H1 (cell line): ENCODE measurements at regions not wholly inside any gene's neighbourhood (a gene's known extent, or its start where the extent isn't known, plus 50 kb on each side); places are given as distances from the start of the nearest gene placed in this dataset.

Experiments
- CTCF ChIA-PET: fragments of 300-600 bp; sonication (Branson Sonifier 250); formaldehyde crosslinking; loops from one replicate; lab custom pipeline; 2021; ENCODE audit not compliant: partially characterized antibody; lab: Charles Lee
- POLR2A ChIA-PET: fragments of 300-600 bp; sonication (Branson Sonifier 250); formaldehyde crosslinking; loops from one replicate; lab custom pipeline; 2021; ENCODE audit warnings: inconsistent platforms; ENCODE audit not compliant: partially characterized antibody; lab: Charles Lee
- DNase-seq, 2 experiments: peaks; one replicate each; pipeline versions ENCODE4 v3.0.0 to v3.0.0-alpha.2; 2010 to 2022; ENCODE audit warnings: low spot score in 2 of 2, low read depth in 1 of 2, mixed read lengths in 1 of 2
- FAIRE-seq: peaks from 2 replicates; lab custom pipeline; 2011; peaks lifted over from hg19 to GRCh38; lab: Jason Lieb, UNC
- H2AFZ ChIP-seq: 2 replicates; pipeline ENCODE4 v1.8.1; 2012; ENCODE audit warnings: low read length, inconsistent platforms
- H2AK5ac ChIP-seq: 2 replicates; pipeline ENCODE4 v1.6.1; 2013; ENCODE audit warnings: low read depth, low read length
- H2BK120ac ChIP-seq: replicated peaks from 2 replicates; pipeline ENCODE3; 2013; ENCODE audit warnings: low read depth, low read length, inconsistent platforms
- H2BK12ac ChIP-seq: 2 replicates; pipeline ENCODE4 v1.6.1; 2013; ENCODE audit warnings: low read depth, low read length
- H2BK15ac ChIP-seq: 2 replicates; pipeline ENCODE4 v1.6.1; 2013; ENCODE audit warnings: low read length
- H2BK20ac ChIP-seq: 2 replicates; pipeline ENCODE4 v1.6.1; 2013; ENCODE audit warnings: low read length
- H2BK5ac ChIP-seq: 2 replicates; pipeline ENCODE4 v1.6.1; 2013; ENCODE audit warnings: low read depth, low read length
- H3K14ac ChIP-seq: 2 replicates; pipeline ENCODE4 v1.6.1; 2013; ENCODE audit warnings: inconsistent platforms; ENCODE audit not compliant: insufficient read length
- H3K18ac ChIP-seq: 2 replicates; pipeline ENCODE4 v1.6.1; 2013; ENCODE audit warnings: low read length; ENCODE audit errors: extremely low read depth
- H3K23ac ChIP-seq: 2 replicates; pipeline ENCODE4 v1.6.1; 2013; ENCODE audit warnings: inconsistent platforms; ENCODE audit not compliant: insufficient read length
- H3K23me2 ChIP-seq: 2 replicates; pipeline ENCODE4 v1.6.1; 2013; ENCODE audit warnings: low read depth, low read length
- H3K27ac ChIP-seq: 2 replicates; pipeline ENCODE4 v1.6.1; 2011; ENCODE audit warnings: low read depth, low read length, inconsistent platforms
- H3K27me3 ChIP-seq, 4 experiments: replicated peaks in 1 of 4; 1 replicate in 1 of 4; 2 replicates in 3 of 4; pipeline versions ENCODE4 v1.6.1 to v1.8.1; 2011 to 2013; ENCODE audit warnings: low read length in 3 of 4, mild to moderate bottlenecking in 3 of 4, inconsistent platforms in 2 of 4, mixed read lengths in 2 of 4, moderate library complexity in 1 of 4; ENCODE audit not compliant: control insufficient read depth in 3 of 4, insufficient read depth in 3 of 4; ENCODE audit errors: extremely low read depth in 1 of 4
- H3K36me3 ChIP-seq, 4 experiments: 2 replicates each; pipeline versions ENCODE4 v1.6.1 to v1.8.1; 2011 to 2013; ENCODE audit warnings: mild to moderate bottlenecking in 4 of 4, low read length in 3 of 4, moderate library complexity in 2 of 4, control low read depth in 1 of 4, inconsistent platforms in 1 of 4; ENCODE audit not compliant: insufficient read depth in 4 of 4, control insufficient read depth in 2 of 4
- H3K4ac ChIP-seq: replicated peaks from 2 replicates; pipeline ENCODE3; 2013; ENCODE audit warnings: low read length, low read depth, mixed read lengths, inconsistent platforms; ENCODE audit not compliant: insufficient read length
- H3K4me1 ChIP-seq, 4 experiments: replicated peaks in 1 of 4; 1 replicate in 1 of 4; 2 replicates in 3 of 4; pipeline versions ENCODE4 v1.6.1 to v1.8.1; 2011 to 2013; ENCODE audit warnings: low read length in 3 of 4, inconsistent platforms in 2 of 4, mixed read lengths in 1 of 4; ENCODE audit not compliant: insufficient read depth in 4 of 4, control insufficient read depth in 3 of 4
- H3K4me2 ChIP-seq, 2 experiments: 2 replicates each; pipeline versions ENCODE4 v1.6.1 to v1.8.1; 2011 to 2013; ENCODE audit warnings: low read depth in 2 of 2, low read length in 2 of 2, control low read depth in 1 of 2, inconsistent platforms in 1 of 2, mild to moderate bottlenecking in 1 of 2; ENCODE audit not compliant: insufficient read depth in 1 of 2
- H3K4me3 ChIP-seq, 4 experiments: fragments of 200-600, 300-600 bp in 1 of 4; sonication (generic), shearing (Covaris generic), sonication (Bioruptor Twin) in 1 of 4; 2 replicates each; pipeline versions ENCODE4 v1.5.1 to v1.8.1; 2011 to 2016; ENCODE audit warnings: low read length in 4 of 4, low read depth in 3 of 4, control low read depth in 2 of 4, inconsistent platforms in 2 of 4, mild to moderate bottlenecking in 2 of 4, mixed read lengths in 1 of 4, moderate library complexity in 1 of 4; ENCODE audit not compliant: insufficient read depth in 2 of 4; ENCODE audit errors: extremely low read depth in 1 of 4
- H3K56ac ChIP-seq: replicated peaks from 2 replicates; pipeline ENCODE3; 2013; ENCODE audit warnings: low read depth, mild to moderate bottlenecking, mixed read lengths, low read length, inconsistent platforms; ENCODE audit not compliant: insufficient read length
- H3K79me1 ChIP-seq: 2 replicates; pipeline ENCODE4 v1.6.1; 2013; ENCODE audit warnings: low read depth, low read length, control low read depth
- H3K79me2 ChIP-seq, 2 experiments: 2 replicates each; pipeline versions ENCODE4 v1.6.1 to v1.8.1; 2012 to 2013; ENCODE audit warnings: low read length in 2 of 2, mild to moderate bottlenecking in 2 of 2, inconsistent platforms in 1 of 2; ENCODE audit not compliant: insufficient read depth in 2 of 2, control insufficient read depth in 1 of 2
- H3K9ac ChIP-seq, 4 experiments: replicated peaks in 1 of 4; 1 replicate in 1 of 4; 2 replicates in 3 of 4; pipeline versions ENCODE4 v1.6.1 to v1.8.1; 2011 to 2013; ENCODE audit warnings: low read depth in 3 of 4, low read length in 3 of 4, control low read depth in 2 of 4, mild to moderate bottlenecking in 2 of 4, moderate library complexity in 2 of 4, inconsistent platforms in 1 of 4; ENCODE audit errors: extremely low read depth in 1 of 4
- H3K9me3 ChIP-seq, 2 experiments: 2 replicates each; pipeline versions ENCODE4 v1.6.1 to v1.8.1; 2012 to 2013; ENCODE audit warnings: mild to moderate bottlenecking in 2 of 2, moderate library complexity in 2 of 2, control low read depth in 1 of 2, inconsistent platforms in 1 of 2, low read depth in 1 of 2, low read length in 1 of 2, mixed read lengths in 1 of 2; ENCODE audit not compliant: insufficient read depth in 2 of 2
- H4K20me1 ChIP-seq, 2 experiments: replicated peaks in 1 of 2; 2 replicates each; pipeline versions ENCODE3 to v1.8.1; 2011 to 2013; ENCODE audit warnings: inconsistent platforms in 2 of 2, low read length in 2 of 2, mild to moderate bottlenecking in 1 of 2; ENCODE audit not compliant: insufficient read depth in 2 of 2, control insufficient read depth in 1 of 2
- H4K5ac ChIP-seq: 2 replicates; pipeline ENCODE4 v1.6.1; 2013; ENCODE audit warnings: low read length, low read depth, mixed read lengths, inconsistent platforms; ENCODE audit not compliant: insufficient read length
- H4K8ac ChIP-seq: 2 replicates; pipeline ENCODE4 v1.8.0; 2013; ENCODE audit warnings: mild to moderate bottlenecking, moderate library complexity, low read length, inconsistent platforms; ENCODE audit not compliant: insufficient read depth; ENCODE audit errors: extremely low read depth
- H4K91ac ChIP-seq: replicated peaks from 2 replicates; pipeline ENCODE3; 2013; ENCODE audit warnings: low read length, mixed read lengths, inconsistent platforms; ENCODE audit not compliant: insufficient read length
- HDAC2 ChIP-seq, 2 experiments: fragments of 300-600 bp in 1 of 2; sonication (generic) in 1 of 2; IDR thresholded peaks; 2 replicates each; pipeline ENCODE4 v1.6.1; 2011 to 2012; ENCODE audit warnings: low read depth in 2 of 2, low read length in 2 of 2, mild to moderate bottlenecking in 2 of 2, moderate library complexity in 2 of 2, borderline replicate concordance in 1 of 2, inconsistent platforms in 1 of 2
- WGBS, 2 experiments: shearing (Covaris generic) in 1 of 2; methylation state at CpG; one replicate each; pipeline versions ENCODE4 v1.1.6 to v1.1.7; 2013 to 2015; ENCODE audit warnings: low lambda C conversion rate in 2 of 2, mixed read lengths in 2 of 2, inconsistent platforms in 1 of 2, low coverage in 1 of 2, missing lambda C conversion rate in 1 of 2; ENCODE audit not compliant: insufficient replicate concordance in 2 of 2, insufficient coverage in 1 of 2, insufficient read length in 1 of 2; ENCODE audit errors: extremely low coverage in 1 of 2, missing lambda C conversion rate in 1 of 2; 5-methylcytosine and 5-hydroxymethylcytosine counted together

DNA sequence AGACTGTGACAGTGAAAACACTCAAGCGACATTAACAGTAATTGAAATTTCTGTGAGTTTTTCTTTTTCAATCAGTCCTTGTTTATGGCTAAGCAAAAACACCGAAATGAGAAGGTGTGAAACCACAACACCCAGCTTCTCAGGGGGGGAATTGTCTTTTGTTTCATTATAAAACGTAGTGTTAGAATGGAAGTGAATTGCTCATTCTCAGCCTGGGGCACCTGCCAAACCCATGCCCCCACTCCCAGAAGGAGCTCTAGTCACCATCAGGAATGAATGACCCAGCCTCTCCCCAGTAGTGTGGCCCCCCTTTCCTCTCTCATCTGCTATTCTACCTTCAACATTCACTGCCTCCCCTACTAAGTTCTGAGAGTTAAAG lies 185.8 kb upstream of the CFAP20DC start:
- no peak overlapping the region for H3K4me3 ChIP-seq
- H3K4me1 ChIP-seq = no peaks in the 10 kb centered on the region
- H3K27ac ChIP-seq = no peak overlapping the region
- CTCF ChIA-PET = interaction anchor here (1.0 to 1.9 kb wide), 2 partner anchors 23 to 91 kb away, joined by 4 read pairs; no protein-coding TSS in a partner anchor
- H3K36me3 ChIP-seq = no peaks in the 10 kb centered on the region
- H3K23ac ChIP-seq = no peak overlapping the region
- H2BK15ac ChIP-seq = no peak overlapping the region
- no peak overlapping the region for H3K56ac ChIP-seq
- H2BK12ac ChIP-seq = no peak overlapping the region
- H2BK120ac ChIP-seq = no peak overlapping the region
- H4K8ac ChIP-seq = no peak overlapping the region
- H3K79me2 ChIP-seq = no peaks in the 10 kb centered on the region
- no peak overlapping the region for H2AFZ ChIP-seq
- H4K91ac ChIP-seq = no peak overlapping the region
- no peaks in the 10 kb centered on the region for H3K79me1 ChIP-seq
- no peak for DNase-seq
- H3K27me3 ChIP-seq = no peaks in the 10 kb centered on the region
- H4K5ac ChIP-seq = no peak overlapping the region
- no peak overlapping the region for H2BK20ac ChIP-seq
- POLR2A ChIA-PET = no interaction called here
- no peak for TF ChIP-seq HDAC2 (IDR thresholded peaks at IDR 0.05; ENCODE audit: borderline replicate concordance in 1 of 2, low read depth in 2 of 2, low read length in 2 of 2)
- H4K20me1 ChIP-seq = no peaks in the 10 kb centered on the region
- H2BK5ac ChIP-seq = no peak overlapping the region
- WGBS, 2 experiments = 85% methylated on average over 3 of the region's 3 CpGs; no CpG with 5 or more reads in 1 of the 2 experiments
- no peaks in the 10 kb centered on the region for H3K23me2 ChIP-seq
- no peak overlapping the region for H3K14ac ChIP-seq
- H3K4ac ChIP-seq = no peak overlapping the region
- FAIRE-seq = no peak
- H2AK5ac ChIP-seq = no peak overlapping the region
- no peak overlapping the region for H3K18ac ChIP-seq
- H3K9me3 ChIP-seq = peaks cover 0 to 7% of the 10 kb centered on the region in 2 experiments; a peak in 2 of 4 replicates
- H3K4me2 ChIP-seq = no peak overlapping the region
- no peak overlapping the region for H3K9ac ChIP-seq
